GM12873 (cell line): ENCODE measurements at regions not wholly inside any gene's neighbourhood (a gene's known extent, or its start where the extent isn't known, plus 50 kb on each side); places are given as distances from the start of the nearest gene placed in this dataset.

Experiments
- CTCF ChIP-seq: IDR thresholded peaks from 2 replicates; pipeline ENCODE4 v1.5.1; 2012; ENCODE audit warnings: low read depth, mild to moderate bottlenecking, moderate library complexity, low read length, control low read depth; ENCODE audit not compliant: insufficient read depth; ENCODE audit errors: missing control alignments

GRCh38 chr1:157353546-157353945, 198.8 kb downstream of the FCRL5 start:
- no peak for TF ChIP-seq CTCF

DNA sequence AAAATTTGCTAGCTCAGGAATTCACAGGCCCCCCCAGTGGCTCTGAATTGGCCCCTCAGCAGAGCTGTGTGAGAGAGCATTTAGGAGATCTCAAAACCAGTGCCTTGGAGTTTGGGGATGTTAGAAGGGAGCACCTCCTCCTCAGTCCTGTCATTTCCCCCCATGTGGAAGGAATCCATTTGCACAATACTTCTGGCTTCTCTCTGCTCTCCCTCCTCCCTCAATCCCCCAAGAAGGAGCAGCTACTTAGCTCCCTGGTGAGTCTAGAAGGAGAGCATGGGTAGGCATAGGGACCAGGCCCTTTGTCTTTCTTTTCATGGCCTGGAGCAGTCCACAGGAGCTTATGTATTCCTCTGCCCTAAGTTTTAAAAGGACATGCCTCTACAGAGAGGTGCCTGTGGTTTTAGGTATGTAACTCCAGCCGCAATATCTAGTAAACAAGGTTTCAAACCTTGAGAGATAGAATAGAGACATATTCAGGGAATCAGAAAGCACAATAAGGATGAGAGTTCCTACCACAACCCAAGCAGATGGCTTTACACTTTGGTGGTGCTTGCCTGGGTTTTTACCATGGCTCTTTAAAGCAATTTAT, 199.4 kb downstream of the FCRL5 start:
- TF ChIP-seq CTCF = no peak

DNA sequence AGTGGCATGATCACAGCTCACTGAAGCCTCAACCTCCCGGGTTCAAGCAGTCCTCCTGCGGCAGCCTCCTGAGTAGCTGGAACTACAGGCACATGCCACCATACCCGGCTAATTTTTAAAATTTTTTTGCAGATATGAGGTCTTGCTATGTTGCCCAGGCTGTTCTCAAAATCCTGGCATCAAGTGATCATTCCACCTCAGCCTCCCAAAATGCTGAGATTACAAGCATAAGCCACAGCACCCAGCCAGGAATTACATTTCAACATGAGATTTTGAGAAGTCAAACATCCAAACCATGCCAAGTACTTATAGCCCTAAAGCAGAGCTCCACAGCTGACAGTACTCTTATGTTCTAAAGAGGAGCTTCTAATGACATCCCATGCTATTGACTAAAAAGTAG, 200.1 kb downstream of the FCRL5 start:
- TF ChIP-seq CTCF = no peak

DNA sequence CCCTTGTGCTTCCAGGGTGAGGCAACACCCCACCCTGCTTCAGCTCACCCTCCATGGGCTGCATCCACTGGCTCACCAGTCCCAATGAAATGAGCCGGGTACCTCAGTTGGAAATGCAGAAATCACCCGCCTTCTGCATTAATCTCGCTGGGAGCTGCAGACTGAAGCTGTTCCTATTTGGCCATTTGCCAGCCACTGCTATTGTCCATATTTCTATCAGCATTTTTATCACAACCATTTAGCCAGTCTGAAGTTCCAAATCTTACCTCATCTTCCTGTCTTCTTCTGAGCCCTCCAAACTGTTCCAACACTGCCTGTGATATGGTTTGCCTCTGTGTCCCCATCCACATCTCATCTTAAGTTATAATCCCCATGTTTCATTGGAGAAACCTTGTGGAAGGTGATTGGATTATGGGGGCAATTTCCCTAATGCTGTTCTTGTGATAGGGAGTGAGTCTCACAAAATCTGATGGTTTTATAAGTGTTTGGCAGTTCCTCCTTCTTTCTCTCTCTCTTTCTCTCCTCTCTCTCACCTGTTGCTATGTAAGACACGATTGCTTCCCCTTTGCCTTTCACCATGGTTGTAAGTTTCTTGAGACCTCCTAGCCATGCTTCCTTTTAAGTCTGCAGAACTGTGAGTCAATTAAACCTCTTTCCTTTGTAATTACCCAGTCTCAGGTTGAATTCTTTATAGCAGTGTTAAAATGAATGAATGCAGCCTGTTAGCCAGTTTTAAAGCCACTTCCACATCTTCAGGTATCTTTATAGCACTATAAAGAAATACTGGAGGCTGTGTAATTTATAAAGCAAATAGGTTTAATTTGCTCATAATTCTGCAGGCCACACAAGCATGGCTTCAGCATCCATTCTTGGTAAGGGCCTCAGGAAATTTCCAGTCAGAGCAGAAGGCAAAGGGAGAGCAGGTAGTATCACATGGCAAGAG, 203.5 kb downstream of the FCRL5 start:
- TF ChIP-seq CTCF = no peak

DNA sequence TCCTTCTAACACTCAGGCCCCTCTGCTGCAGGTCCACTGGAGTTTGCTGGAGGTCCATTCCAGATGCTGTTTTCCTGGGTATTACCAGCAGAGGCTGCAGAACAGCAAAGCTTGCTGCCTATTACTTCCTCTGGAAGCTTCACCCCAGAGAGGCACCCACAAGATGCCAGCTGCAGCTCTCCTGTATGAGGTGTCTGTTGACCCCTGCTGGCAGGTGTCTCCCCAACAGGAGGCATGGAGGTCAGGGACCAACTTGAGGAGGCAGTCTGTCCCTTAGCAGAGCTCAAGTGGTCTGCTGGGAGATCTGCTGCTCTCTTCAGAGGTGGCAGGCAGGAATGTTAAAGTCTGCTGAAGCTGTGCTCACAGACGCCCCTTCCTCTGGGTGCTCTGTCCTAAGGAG, 204.8 kb downstream of the FCRL5 start:
- peak; percentile 10 for TF ChIP-seq CTCF

GRCh38 chr1:157335056-157335455, 196.9 kb upstream of the ETV3 start:
- TF ChIP-seq CTCF = no peak

- TF ChIP-seq CTCF = no peak
Measured at GRCh38 chr1:157334041-157334440, 195.8 kb upstream of the ETV3 start.
